ENCODE measurements at regions not wholly inside any gene's neighbourhood (a gene's known extent, or its start where the extent isn't known, plus 50 kb on each side); places are given as distances from the start of the nearest gene placed in this dataset.

DNA sequence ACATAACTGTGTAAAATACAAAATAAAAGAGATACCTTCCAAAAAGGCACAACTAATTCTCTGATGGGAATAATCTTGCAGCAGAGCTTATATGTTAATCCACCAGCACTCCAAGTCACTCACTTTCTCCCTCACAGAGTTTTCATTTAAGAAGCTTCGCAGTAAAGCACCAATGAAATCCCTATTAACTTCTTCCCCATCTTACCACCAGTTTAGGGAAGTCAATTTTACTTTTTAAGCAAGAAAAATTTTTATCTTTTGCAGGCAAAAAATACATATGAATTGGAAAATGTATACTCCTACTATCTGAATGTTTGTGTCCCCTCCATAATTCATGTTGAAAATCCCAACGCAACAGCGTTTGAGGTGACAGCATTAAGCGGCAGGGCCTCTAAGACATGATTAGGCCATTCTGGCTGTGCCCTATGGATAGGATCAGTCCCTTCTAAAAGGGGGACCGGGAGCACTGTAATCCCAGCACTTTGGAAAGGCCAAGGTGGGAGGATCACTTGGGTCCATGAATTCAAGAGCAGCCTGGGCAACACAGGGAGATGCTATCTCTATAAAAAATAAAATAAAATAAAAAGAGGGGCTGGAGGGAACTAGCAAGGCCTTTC lies 435.8 kb downstream of the SHQ1 start:
- Histone ChIP-seq H3K79me2 (ENCODE audit: insufficient read depth, low read depth) (peaks cover 29% of the 10 kb centered on the region; the same call in 1 of the 2 replicates), H3K27me3 (ENCODE audit: insufficient read depth, low read depth) (no peaks in the 10 kb centered on the region)

GRCh38 chr3:72411843-72412242 lies 436.4 kb downstream of the SHQ1 start:
- Histone ChIP-seq H3K36me3 (ENCODE audit: insufficient read depth) (no peaks in the 10 kb centered on the region), H3K79me2 (ENCODE audit: insufficient read depth, low read depth) (peaks cover 29% of the 10 kb centered on the region; the same call in 1 of the 2 replicates), H4K20me1 (ENCODE audit: insufficient read depth) (no peaks in the 10 kb centered on the region), H3K4me2 (no peak overlapping the region), H3K9ac (no peak overlapping the region), H3K27me3 (ENCODE audit: insufficient read depth, low read depth) (no peaks in the 10 kb centered on the region), H2AFZ (ENCODE audit: low read depth) (no peak overlapping the region), H3K27ac (no peak overlapping the region), H3K4me3 (IDR thresholded peaks at IDR 0.05; ENCODE audit: insufficient read depth, low read depth, low read length) (no peak overlapping the region), H3K4me1 (ENCODE audit: low read depth, poor library complexity, severe bottlenecking) (no peaks in the 10 kb centered on the region)
- TF ChIP-seq, protein P1, sequence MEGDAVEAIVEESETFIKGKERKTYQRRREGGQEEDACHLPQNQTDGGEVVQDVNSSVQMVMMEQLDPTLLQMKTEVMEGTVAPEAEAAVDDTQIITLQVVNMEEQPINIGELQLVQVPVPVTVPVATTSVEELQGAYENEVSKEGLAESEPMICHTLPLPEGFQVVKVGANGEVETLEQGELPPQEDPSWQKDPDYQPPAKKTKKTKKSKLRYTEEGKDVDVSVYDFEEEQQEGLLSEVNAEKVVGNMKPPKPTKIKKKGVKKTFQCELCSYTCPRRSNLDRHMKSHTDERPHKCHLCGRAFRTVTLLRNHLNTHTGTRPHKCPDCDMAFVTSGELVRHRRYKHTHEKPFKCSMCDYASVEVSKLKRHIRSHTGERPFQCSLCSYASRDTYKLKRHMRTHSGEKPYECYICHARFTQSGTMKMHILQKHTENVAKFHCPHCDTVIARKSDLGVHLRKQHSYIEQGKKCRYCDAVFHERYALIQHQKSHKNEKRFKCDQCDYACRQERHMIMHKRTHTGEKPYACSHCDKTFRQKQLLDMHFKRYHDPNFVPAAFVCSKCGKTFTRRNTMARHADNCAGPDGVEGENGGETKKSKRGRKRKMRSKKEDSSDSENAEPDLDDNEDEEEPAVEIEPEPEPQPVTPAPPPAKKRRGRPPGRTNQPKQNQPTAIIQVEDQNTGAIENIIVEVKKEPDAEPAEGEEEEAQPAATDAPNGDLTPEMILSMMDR (conservative IDR thresholded peaks at IDR 0.05; ENCODE audit: low read depth, low read length), result no peak

More for the DNA sequence above, 435.8 kb downstream of the SHQ1 start:
- H3K27ac ChIP-seq, result no peak overlapping the region
- no peaks in the 10 kb centered on the region for H3K4me1 ChIP-seq (ENCODE audit: low read depth, poor library complexity, severe bottlenecking)
- H3K36me3 ChIP-seq (ENCODE audit: insufficient read depth), result no peaks in the 10 kb centered on the region
- no peaks in the 10 kb centered on the region for H4K20me1 ChIP-seq (ENCODE audit: insufficient read depth)
- TF ChIP-seq, protein P1 (conservative IDR thresholded peaks at IDR 0.05; ENCODE audit: low read depth, low read length), result no peak
- no peak overlapping the region for H2AFZ ChIP-seq (ENCODE audit: low read depth)
- no peak overlapping the region for H3K4me2 ChIP-seq
- no peak overlapping the region for H3K9ac ChIP-seq
- no peak overlapping the region for H3K4me3 ChIP-seq (IDR thresholded peaks at IDR 0.05; ENCODE audit: insufficient read depth, low read depth, low read length)

- Histone ChIP-seq H4K20me1 (ENCODE audit: insufficient read depth) (no peaks in the 10 kb centered on the region), H3K4me3 (IDR thresholded peaks at IDR 0.05; ENCODE audit: insufficient read depth, low read depth, low read length) (no peak overlapping the region), H3K4me2 (no peak overlapping the region), H3K36me3 (ENCODE audit: insufficient read depth) (no peaks in the 10 kb centered on the region), H3K27ac (no peak overlapping the region), H3K4me1 (ENCODE audit: low read depth, poor library complexity, severe bottlenecking) (no peaks in the 10 kb centered on the region), H3K9ac (no peak overlapping the region), H3K27me3 (ENCODE audit: insufficient read depth, low read depth) (no peaks in the 10 kb centered on the region), H3K79me2 (ENCODE audit: insufficient read depth, low read depth) (peaks cover 29% of the 10 kb centered on the region; the same call in 1 of the 2 replicates), H2AFZ (ENCODE audit: low read depth) (no peak overlapping the region)
- TF ChIP-seq, protein P1 (conservative IDR thresholded peaks at IDR 0.05; ENCODE audit: low read depth, low read length), result no peak
Observed at GRCh38 chr3:72411126-72411525, 437.1 kb downstream of the SHQ1 start.

- H3K4me3 ChIP-seq (IDR thresholded peaks at IDR 0.05; ENCODE audit: insufficient read depth, low read depth, low read length), result no peak overlapping the region
- no peaks in the 10 kb centered on the region for H3K36me3 ChIP-seq (ENCODE audit: insufficient read depth)
- no peak overlapping the region for H3K27ac ChIP-seq
- H3K4me2 ChIP-seq, result no peak overlapping the region
- H3K79me2 ChIP-seq (ENCODE audit: insufficient read depth, low read depth), result peaks cover 19% of the 10 kb centered on the region; the same call in 1 of the 2 replicates
- no peaks in the 10 kb centered on the region for H3K4me1 ChIP-seq (ENCODE audit: low read depth, poor library complexity, severe bottlenecking)
- H2AFZ ChIP-seq (ENCODE audit: low read depth), result no peak overlapping the region
- TF ChIP-seq, protein P1 (conservative IDR thresholded peaks at IDR 0.05; ENCODE audit: low read depth, low read length), result no peak
- no peaks in the 10 kb centered on the region for H3K27me3 ChIP-seq (ENCODE audit: insufficient read depth, low read depth)
- no peaks in the 10 kb centered on the region for H4K20me1 ChIP-seq (ENCODE audit: insufficient read depth)
- no peak overlapping the region for H3K9ac ChIP-seq
Observed at GRCh38 chr3:72408983-72409779, 439.1 kb downstream of the SHQ1 start.
